Fibroblast of the aortic adventitia (primary cell): ENCODE measurements at regions not wholly inside any gene's neighbourhood (a gene's known extent, or its start where the extent isn't known, plus 50 kb on each side); places are given as distances from the start of the nearest gene placed in this dataset.

Source experiments
- DNase-seq: peaks from one replicate; pipeline ENCODE4 v3.0.0-alpha.2; 2010; ENCODE audit warnings: low read depth
- H3K4me3 ChIP-seq: 2 replicates; pipeline ENCODE4 v1.5.1; 2011; ENCODE audit warnings: low read depth, mild to moderate bottlenecking, control low read depth, low read length, moderate library complexity
- CTCF ChIP-seq: IDR thresholded peaks from 2 replicates; pipeline ENCODE4 v1.5.1; 2011; ENCODE audit warnings: mild to moderate bottlenecking, low read length, control low read depth, inconsistent platforms; ENCODE audit not compliant: insufficient read depth

- no peak for DNase-seq
- H3K4me3 ChIP-seq = no peak overlapping the region
- no peak for TF ChIP-seq CTCF
Observed at GRCh38 chr1:108082738-108083562, 117.2 kb downstream of the SLC25A24 start.

GRCh38 chr1:108082001-108082400, 117.0 kb upstream of the VAV3 start:
- no peak overlapping the region for H3K4me3 ChIP-seq
- TF ChIP-seq CTCF = no peak
- DNase-seq = no peak

GRCh38 chr1:108080448-108080847, 115.5 kb upstream of the VAV3 start:
- no peak for DNase-seq
- H3K4me3 ChIP-seq = no peak overlapping the region
- TF ChIP-seq CTCF = no peak

- no peak for TF ChIP-seq CTCF
- no peak overlapping the region for H3K4me3 ChIP-seq
- DNase-seq = no peak
Observed at GRCh38 chr1:108079440-108080025, 114.6 kb upstream of the VAV3 start.

GRCh38 chr1:108077991-108078390, 113.0 kb upstream of the VAV3 start:
- TF ChIP-seq CTCF = no peak
- no peak for DNase-seq
- no peak overlapping the region for H3K4me3 ChIP-seq

GRCh38 chr1:108075055-108075454, 110.1 kb upstream of the VAV3 start:
- TF ChIP-seq CTCF = no peak

More at GRCh38 chr1:108075055-108075454, 110.1 kb upstream of the VAV3 start:
- no peak for DNase-seq
- no peak overlapping the region for H3K4me3 ChIP-seq
